Neuronal stem cell (in vitro differentiated cells): ENCODE measurements at regions not wholly inside any gene's neighbourhood (a gene's known extent, or its start where the extent isn't known, plus 50 kb on each side); places are given as distances from the start of the nearest gene placed in this dataset.

Experiments
- DNase-seq: peaks from one replicate; pipeline ENCODE4 v3.0.0-alpha.2; 2013; ENCODE audit warnings: low spot score
- H2AFZ ChIP-seq: one replicate; pipeline ENCODE4 v1.6.1; 2013; ENCODE audit warnings: mild to moderate bottlenecking, low read length, inconsistent platforms
- H2AK5ac ChIP-seq: 2 replicates; pipeline ENCODE4 v1.6.1; 2013; ENCODE audit warnings: low read depth, mild to moderate bottlenecking, inconsistent platforms, low read length, moderate library complexity, mixed read lengths
- H2BK120ac ChIP-seq: 2 replicates; pipeline ENCODE4 v1.6.1; 2013; ENCODE audit warnings: low read depth, mild to moderate bottlenecking, inconsistent platforms, low read length, moderate library complexity, mixed read lengths
- H2BK12ac ChIP-seq: one replicate; pipeline ENCODE4 v1.6.1; 2013; ENCODE audit warnings: low read length, inconsistent platforms
- H2BK15ac ChIP-seq: 2 replicates; pipeline ENCODE4 v1.6.1; 2013; ENCODE audit warnings: mild to moderate bottlenecking, low read length, inconsistent platforms, mixed read lengths
- H2BK5ac ChIP-seq: one replicate; pipeline ENCODE4 v1.6.1; 2013; ENCODE audit warnings: inconsistent platforms, mild to moderate bottlenecking, low read length, moderate library complexity
- H3K14ac ChIP-seq: one replicate; pipeline ENCODE4 v1.6.1; 2013; ENCODE audit warnings: low read length, inconsistent platforms
- H3K18ac ChIP-seq: 2 replicates; pipeline ENCODE4 v1.6.1; 2013; ENCODE audit warnings: low read length, inconsistent platforms
- H3K23ac ChIP-seq: 2 replicates; pipeline ENCODE4 v1.6.1; 2013; ENCODE audit warnings: low read depth, mild to moderate bottlenecking, mixed read lengths, low read length, inconsistent platforms; ENCODE audit not compliant: poor library complexity
- H3K27ac ChIP-seq: replicated peaks from 3 replicates; pipeline ENCODE4 v1.5.1; 2013; ENCODE audit warnings: low read length, inconsistent platforms
- H3K27me3 ChIP-seq, 3 experiments: 2 replicates each; pipeline ENCODE4 v1.6.1; 2013; ENCODE audit warnings: low read length in 3 of 3, mild to moderate bottlenecking in 2 of 3, inconsistent platforms in 1 of 3, low read depth in 1 of 3, mixed read lengths in 1 of 3, moderate library complexity in 1 of 3; ENCODE audit not compliant: control insufficient read depth in 3 of 3, insufficient read depth in 3 of 3
- H3K36me3 ChIP-seq, 2 donors: replicated peaks in 1 of 2; 2 replicates each; pipeline ENCODE4 v1.6.1; 2013; ENCODE audit warnings: low read length in 2 of 2; ENCODE audit not compliant: control insufficient read depth in 2 of 2, insufficient read depth in 2 of 2
- H3K4ac ChIP-seq: 2 replicates; pipeline ENCODE4 v1.6.1; 2013; ENCODE audit warnings: inconsistent platforms, mild to moderate bottlenecking, low read length, moderate library complexity
- H3K4me1 ChIP-seq, 2 donors: 1 replicate in 1 of 2; 2 replicates in 1 of 2; pipeline ENCODE4 v1.6.1; 2013; ENCODE audit warnings: low read length in 2 of 2, low read depth in 1 of 2; ENCODE audit not compliant: control insufficient read depth in 2 of 2, insufficient read depth in 1 of 2
- H3K4me2 ChIP-seq: one replicate; pipeline ENCODE4 v1.6.1; 2013; ENCODE audit warnings: mild to moderate bottlenecking, low read length, inconsistent platforms; ENCODE audit not compliant: insufficient read depth, poor library complexity, severe bottlenecking
- H3K4me3 ChIP-seq, 2 donors: 2 replicates each; pipeline ENCODE4 v1.5.1; 2013; ENCODE audit warnings: low read length in 2 of 2, mild to moderate bottlenecking in 2 of 2, inconsistent platforms in 1 of 2, moderate library complexity in 1 of 2
- H3K79me1 ChIP-seq: one replicate; pipeline ENCODE4 v1.6.1; 2013; ENCODE audit warnings: low read depth, mild to moderate bottlenecking, inconsistent platforms, low read length, moderate library complexity
- H3K9ac ChIP-seq: one replicate; pipeline ENCODE4 v1.6.1; 2013; ENCODE audit warnings: mild to moderate bottlenecking, low read depth, low read length, inconsistent platforms; ENCODE audit not compliant: poor library complexity
- H3K9me3 ChIP-seq, 2 donors: replicated peaks in 1 of 2; 2 replicates each; pipeline versions ENCODE3 to v1.6.1; 2013; ENCODE audit warnings: low read length in 2 of 2, mild to moderate bottlenecking in 2 of 2, inconsistent platforms in 1 of 2, low read depth in 1 of 2, mixed read lengths in 1 of 2, moderate library complexity in 1 of 2; ENCODE audit not compliant: control insufficient read depth in 2 of 2, insufficient read depth in 1 of 2
- H4K8ac ChIP-seq: one replicate; pipeline ENCODE4 v1.6.1; 2013; ENCODE audit warnings: low read depth, mild to moderate bottlenecking, inconsistent platforms, low read length, moderate library complexity
- H4K91ac ChIP-seq: one replicate; pipeline ENCODE4 v1.6.1; 2013; ENCODE audit warnings: low read length, low read depth, mild to moderate bottlenecking, inconsistent platforms; ENCODE audit not compliant: poor library complexity
- WGBS, 2 donors: extraction: QIAGEN DNeasy Blood & Tissue Kit; methylation state at CpG; one replicate each; pipeline ENCODE4 v1.1.7; 2013; ENCODE audit warnings: missing lambda C conversion rate in 2 of 2, mixed read lengths in 1 of 2; ENCODE audit not compliant: insufficient read length in 2 of 2, insufficient replicate concordance in 1 of 2; ENCODE audit errors: extremely low coverage in 2 of 2; 5-methylcytosine and 5-hydroxymethylcytosine counted together

- no peak overlapping the region for H2BK5ac ChIP-seq
- H3K18ac ChIP-seq = no peak overlapping the region
- H3K4me2 ChIP-seq = no peak overlapping the region
- no peaks in the 10 kb centered on the region for H3K4me1 ChIP-seq
- no CpG with 5 or more reads among the region's 5 CpGs for WGBS, 2 donors
- H3K23ac ChIP-seq = no peak overlapping the region
- no peak overlapping the region for H2BK120ac ChIP-seq
- H3K4ac ChIP-seq = no peak overlapping the region
- no peak overlapping the region for H2BK15ac ChIP-seq
- H4K91ac ChIP-seq = no peak overlapping the region
- H3K9ac ChIP-seq = no peak overlapping the region
- no peaks in the 10 kb centered on the region for H3K79me1 ChIP-seq
- H4K8ac ChIP-seq = no peak overlapping the region
- no peak overlapping the region for H2BK12ac ChIP-seq
- DNase-seq = no peak
- no peaks in the 10 kb centered on the region for H3K27me3 ChIP-seq
- H2AFZ ChIP-seq = no peak overlapping the region
- no peaks in the 10 kb centered on the region for H3K36me3 ChIP-seq
- H3K4me3 ChIP-seq = no peak overlapping the region
- H2AK5ac ChIP-seq = no peak overlapping the region
- no peak overlapping the region for H3K27ac ChIP-seq
- H3K14ac ChIP-seq = no peak overlapping the region
- peaks cover 0 to 1% of the 10 kb centered on the region in 2 donors for H3K9me3 ChIP-seq
Measured at GRCh38 chr4:67397031-67397430, 148.3 kb downstream of the CENPC start.

- H3K27me3 ChIP-seq = no peaks in the 10 kb centered on the region
- H2BK120ac ChIP-seq = no peak overlapping the region
- no peak overlapping the region for H3K14ac ChIP-seq
- H3K23ac ChIP-seq = no peak overlapping the region
- H3K4ac ChIP-seq = no peak overlapping the region
- no peak overlapping the region for H3K27ac ChIP-seq
- H2AFZ ChIP-seq = no peak overlapping the region
- no peak overlapping the region for H4K8ac ChIP-seq
- no peak overlapping the region for H2BK15ac ChIP-seq
- no CpG with 5 or more reads among the region's 2 CpGs for WGBS, 2 donors
- H3K9me3 ChIP-seq = peaks cover 0 to 1% of the 10 kb centered on the region in 2 donors
- no peaks in the 10 kb centered on the region for H3K36me3 ChIP-seq
- no peak overlapping the region for H2BK5ac ChIP-seq
- H3K4me3 ChIP-seq = no peak overlapping the region
- no peak overlapping the region for H3K18ac ChIP-seq
- no peaks in the 10 kb centered on the region for H3K4me1 ChIP-seq
- no peak for DNase-seq
- no peak overlapping the region for H2BK12ac ChIP-seq
- no peak overlapping the region for H3K9ac ChIP-seq
- no peak overlapping the region for H3K4me2 ChIP-seq
- H4K91ac ChIP-seq = no peak overlapping the region
- H2AK5ac ChIP-seq = no peak overlapping the region
- H3K79me1 ChIP-seq = no peaks in the 10 kb centered on the region
Measured at GRCh38 chr4:67396008-67396407, 149.3 kb downstream of the CENPC start.

GRCh38 chr4:67394879-67395278, 150.4 kb downstream of the CENPC start:
- H2AFZ ChIP-seq = no peak overlapping the region
- H4K91ac ChIP-seq = no peak overlapping the region
- DNase-seq = no peak
- H2BK12ac ChIP-seq = no peak overlapping the region
- no peaks in the 10 kb centered on the region for H3K36me3 ChIP-seq
- H3K18ac ChIP-seq = no peak overlapping the region
- H3K79me1 ChIP-seq = no peaks in the 10 kb centered on the region
- no peaks in the 10 kb centered on the region for H3K27me3 ChIP-seq
- H3K4me1 ChIP-seq = no peaks in the 10 kb centered on the region
- no peak overlapping the region for H3K4ac ChIP-seq
- no peak overlapping the region for H3K9ac ChIP-seq
- H3K9me3 ChIP-seq = peaks cover 0 to 1% of the 10 kb centered on the region in 2 donors
- H3K4me2 ChIP-seq = no peak overlapping the region
- no peak overlapping the region for H2BK5ac ChIP-seq
- H2BK120ac ChIP-seq = no peak overlapping the region
- no peak overlapping the region for H3K27ac ChIP-seq
- H3K4me3 ChIP-seq = no peak overlapping the region
- H4K8ac ChIP-seq = no peak overlapping the region
- no peak overlapping the region for H2BK15ac ChIP-seq
- no peak overlapping the region for H2AK5ac ChIP-seq
- WGBS, 2 donors = no CpG with 5 or more reads among the region's 3 CpGs
- H3K14ac ChIP-seq = no peak overlapping the region
- no peak overlapping the region for H3K23ac ChIP-seq

DNA sequence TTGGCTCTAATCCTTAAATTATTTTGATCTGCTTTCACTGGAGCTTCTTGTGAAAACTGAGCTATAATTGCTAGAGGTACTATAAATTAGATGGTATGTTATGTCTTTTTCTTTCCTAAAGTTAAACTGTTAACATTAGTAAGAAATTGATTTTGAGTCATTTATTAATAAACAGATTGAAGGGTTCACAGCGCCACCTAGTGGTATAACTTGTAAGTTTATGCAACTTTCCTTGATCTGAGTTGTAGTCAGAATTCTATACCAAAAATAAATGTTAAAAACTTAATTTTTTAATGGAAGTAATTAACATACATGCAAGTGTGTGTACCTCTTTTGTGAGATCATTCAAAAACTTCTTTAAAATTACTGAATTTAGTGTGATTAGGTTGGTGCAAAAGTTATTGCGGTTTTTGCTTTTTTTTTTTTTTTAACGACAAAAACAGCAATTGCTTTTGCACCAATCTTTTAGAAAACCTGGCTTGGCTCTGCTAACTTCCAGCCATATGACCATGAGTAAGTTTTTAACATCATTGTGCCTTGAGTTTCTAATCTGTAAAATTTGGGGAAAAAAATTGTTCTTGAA, 151.5 kb downstream of the CENPC start:
- Histone ChIP-seq H4K91ac (no peak overlapping the region), H4K8ac (no peak overlapping the region), H3K4me3 (no peak overlapping the region), H3K9ac (no peak overlapping the region), H2AK5ac (no peak overlapping the region), H3K9me3 (peaks cover 0 to 1% of the 10 kb centered on the region in 2 donors), H2BK12ac (no peak overlapping the region), H3K36me3 (no peaks in the 10 kb centered on the region), H3K4ac (no peak overlapping the region), H2BK15ac (no peak overlapping the region), H2BK120ac (no peak overlapping the region), H3K4me1 (no peaks in the 10 kb centered on the region), H3K27ac (no peak overlapping the region), H2AFZ (no peak overlapping the region), H3K23ac (no peak overlapping the region), H2BK5ac (no peak overlapping the region), H3K27me3 (no peaks in the 10 kb centered on the region), H3K4me2 (no peak overlapping the region), H3K14ac (no peak overlapping the region), H3K18ac (no peak overlapping the region), H3K79me1 (no peaks in the 10 kb centered on the region)
- WGBS, 2 donors = no CpG with 5 or more reads among the region's 3 CpGs
- DNase-seq = peak; percentile 39
